ENCODE measurements at regions not wholly inside any gene's neighbourhood (a gene's known extent, or its start where the extent isn't known, plus 50 kb on each side); places are given as distances from the start of the nearest gene placed in this dataset.
"Not testable (repeated sequence)": the region's sequence is repeated elsewhere in the genome, so short reads cannot be mapped to it uniquely, and the experiment has no call there.

DNA sequence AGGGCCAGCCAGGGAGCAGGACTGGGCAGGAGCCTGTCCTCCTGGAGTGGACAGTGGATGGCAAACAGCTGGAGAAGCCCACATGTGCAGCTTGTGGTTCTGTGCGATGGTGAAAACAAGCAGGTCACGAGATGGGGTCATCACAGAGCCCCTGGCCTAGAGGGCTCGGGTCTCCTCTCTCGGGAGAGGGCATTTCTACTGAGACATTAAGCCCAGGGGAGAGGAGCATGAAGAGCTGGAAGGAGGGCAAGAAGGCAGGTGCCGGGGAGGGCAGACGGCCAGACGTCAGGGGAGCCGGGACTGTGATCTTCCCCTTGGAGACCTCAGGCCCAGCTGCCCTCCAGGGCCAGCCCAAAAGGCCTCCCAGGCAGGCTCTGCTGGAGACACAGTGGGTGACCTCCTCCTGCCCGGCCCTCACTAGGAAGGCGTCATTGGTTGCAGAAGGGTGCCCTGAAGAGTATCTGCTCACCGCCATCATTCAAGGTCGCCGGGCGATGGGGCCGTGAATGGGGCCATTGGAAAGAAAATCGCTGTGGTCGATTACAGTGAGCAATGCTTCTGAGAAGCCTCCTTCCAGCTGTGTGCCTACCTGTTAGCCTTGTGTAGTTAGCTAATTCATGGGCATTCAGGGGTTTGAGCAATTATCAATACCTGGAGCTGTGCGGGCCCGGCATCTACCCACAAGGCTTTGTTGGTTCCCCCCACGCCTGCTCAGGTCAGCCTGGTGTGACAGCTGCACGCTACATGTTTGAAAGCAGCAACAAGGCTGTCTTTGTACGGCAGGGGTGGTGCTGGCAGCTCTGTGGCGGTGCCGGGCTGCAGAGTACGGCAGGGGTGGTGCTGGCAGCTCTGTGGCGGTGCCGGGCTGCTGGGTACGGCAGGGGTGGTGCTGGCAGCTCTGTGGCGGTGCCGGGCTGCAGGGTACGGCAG is 72.3 kb upstream of the ACTRT2 start:
- DNase-seq (ENCODE audit: insufficient read length, low spot score) (no peak), FAIRE-seq (no peak)

DNA sequence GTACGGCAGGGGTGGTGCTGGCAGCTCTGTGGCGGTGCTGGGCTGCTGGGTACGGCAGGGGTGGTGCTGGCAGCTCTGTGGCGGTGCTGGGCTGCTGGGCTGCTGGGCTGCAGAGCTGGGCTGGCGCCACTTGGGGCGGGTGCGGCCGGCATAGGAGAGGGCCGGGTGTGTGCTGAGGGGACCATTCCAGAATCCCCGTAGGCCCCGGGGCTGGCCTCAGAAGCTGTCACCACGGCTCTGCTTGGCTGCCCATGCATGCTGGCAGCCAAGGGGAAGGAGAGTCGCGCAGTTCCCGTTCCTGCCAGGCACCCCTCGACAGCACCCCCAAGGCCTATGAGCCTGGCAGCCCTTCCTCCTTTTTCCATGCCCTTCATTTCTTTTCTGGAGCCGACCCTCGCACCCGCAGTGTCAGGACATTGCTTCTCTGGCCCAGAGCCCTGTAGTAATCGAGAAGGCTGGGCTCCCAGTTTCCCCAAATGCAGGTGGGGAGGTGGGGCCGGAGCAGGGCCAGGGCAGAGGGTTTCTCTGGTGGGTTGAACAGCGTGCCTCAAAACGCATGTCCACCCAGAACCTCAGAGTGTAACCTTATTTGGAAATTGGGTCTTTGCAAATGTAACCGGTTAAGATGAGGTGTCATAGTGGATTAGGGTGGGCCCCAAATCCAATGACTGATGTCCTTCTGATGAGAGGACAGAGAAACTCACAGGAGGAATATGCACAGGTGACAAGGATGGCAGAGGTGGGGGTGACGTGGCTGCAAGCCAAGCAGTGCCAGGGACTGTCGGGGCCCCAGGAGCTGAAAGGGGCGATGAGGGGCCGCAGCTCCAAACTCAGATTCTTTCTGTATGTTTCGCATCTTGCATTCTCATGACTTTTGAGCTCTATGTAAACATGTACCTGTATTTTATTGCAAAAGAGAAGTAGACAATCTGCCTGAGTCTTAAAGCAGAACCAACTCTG is 71.0 kb upstream of the ACTRT2 start:
- FAIRE-seq (no peak), DNase-seq (ENCODE audit: insufficient read length, low spot score) (no peak)

DNA sequence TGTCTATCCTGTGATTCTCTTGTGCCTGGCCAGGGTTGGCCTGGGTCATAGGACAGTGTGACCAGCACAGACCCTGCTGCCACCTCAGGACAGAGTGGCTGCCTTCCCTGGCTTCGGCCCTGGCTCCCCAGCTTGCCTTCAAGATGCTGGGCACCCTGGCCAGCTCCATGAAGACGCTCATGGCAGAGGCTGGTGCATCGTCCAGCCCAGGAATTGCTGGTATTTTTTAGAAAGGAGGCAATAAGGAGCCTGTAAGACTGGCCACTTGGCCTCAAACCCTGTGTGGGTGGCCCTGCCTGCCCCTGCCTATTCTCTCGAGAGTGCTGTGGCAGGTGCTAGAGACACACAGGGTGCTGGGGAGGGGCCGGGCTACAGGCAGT is 70.4 kb upstream of the ACTRT2 start:
- FAIRE-seq, result no peak
- DNase-seq (ENCODE audit: insufficient read length, low spot score), result no peak

DNA sequence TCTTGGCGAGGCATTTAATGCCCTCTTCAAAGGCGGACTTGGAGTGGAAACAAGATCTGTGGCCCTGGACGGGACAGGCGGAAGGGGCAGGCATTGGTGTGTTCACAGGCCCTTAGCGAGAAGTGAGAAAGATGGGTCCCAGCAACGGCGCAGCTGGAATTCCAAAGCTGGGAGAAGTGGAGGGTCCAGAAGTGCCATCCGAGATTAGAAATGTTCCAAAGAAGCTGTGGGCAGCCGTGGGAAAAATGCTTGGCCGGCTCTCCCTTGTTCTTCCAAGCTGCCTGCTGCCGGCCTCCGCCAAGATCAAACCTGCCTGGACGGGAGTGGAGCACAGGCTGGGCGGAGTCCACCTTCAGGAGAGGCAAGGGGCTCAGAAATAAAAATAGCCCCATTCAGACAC is 69.4 kb upstream of the ACTRT2 start:
- DNase-seq (ENCODE audit: insufficient read length, low spot score), result no peak
- FAIRE-seq, result no peak

DNA sequence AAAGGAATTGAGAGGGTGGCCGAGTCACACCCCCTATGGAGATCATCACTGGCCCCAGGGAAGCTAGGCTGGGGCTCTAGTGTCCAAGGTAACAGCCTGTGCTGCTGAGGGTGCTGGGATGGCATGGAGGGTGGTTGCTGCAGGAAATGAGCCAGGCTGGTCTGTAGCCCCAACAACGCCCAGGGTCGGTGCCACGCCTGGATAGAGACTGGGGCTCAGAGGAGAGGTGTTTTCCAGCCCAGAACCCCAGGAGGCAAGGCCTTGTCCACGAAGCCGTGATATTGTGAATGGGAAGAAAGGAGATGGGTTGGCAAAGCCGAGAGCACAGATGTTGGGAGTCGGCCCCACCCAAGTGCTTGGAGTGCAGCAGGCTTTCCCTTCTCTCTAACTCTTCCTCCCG is 68.9 kb upstream of the ACTRT2 start:
- FAIRE-seq (no peak), DNase-seq (ENCODE audit: insufficient read length, low spot score) (no peak)

DNA sequence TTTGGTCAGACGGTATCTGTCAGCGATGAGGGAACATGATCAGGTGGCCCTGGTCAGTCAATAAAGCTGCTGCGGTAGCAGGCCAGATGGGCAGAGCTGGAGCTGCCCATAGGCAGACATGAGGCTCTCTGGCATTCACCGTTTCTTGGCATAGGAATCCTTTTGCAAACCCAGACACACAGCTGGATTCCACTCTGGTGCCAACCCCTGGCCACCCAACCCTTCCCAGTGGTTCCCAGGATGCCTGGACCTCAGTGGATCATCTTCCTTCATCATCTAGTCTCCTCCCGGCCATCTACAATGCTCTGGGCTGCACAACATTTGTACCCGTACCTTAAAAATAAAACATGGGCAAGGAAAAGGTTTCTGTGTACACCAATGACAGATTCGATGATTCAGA is 68.3 kb upstream of the ACTRT2 start:
- no peak for FAIRE-seq
- DNase-seq (ENCODE audit: insufficient read length, low spot score), result no peak

DNA sequence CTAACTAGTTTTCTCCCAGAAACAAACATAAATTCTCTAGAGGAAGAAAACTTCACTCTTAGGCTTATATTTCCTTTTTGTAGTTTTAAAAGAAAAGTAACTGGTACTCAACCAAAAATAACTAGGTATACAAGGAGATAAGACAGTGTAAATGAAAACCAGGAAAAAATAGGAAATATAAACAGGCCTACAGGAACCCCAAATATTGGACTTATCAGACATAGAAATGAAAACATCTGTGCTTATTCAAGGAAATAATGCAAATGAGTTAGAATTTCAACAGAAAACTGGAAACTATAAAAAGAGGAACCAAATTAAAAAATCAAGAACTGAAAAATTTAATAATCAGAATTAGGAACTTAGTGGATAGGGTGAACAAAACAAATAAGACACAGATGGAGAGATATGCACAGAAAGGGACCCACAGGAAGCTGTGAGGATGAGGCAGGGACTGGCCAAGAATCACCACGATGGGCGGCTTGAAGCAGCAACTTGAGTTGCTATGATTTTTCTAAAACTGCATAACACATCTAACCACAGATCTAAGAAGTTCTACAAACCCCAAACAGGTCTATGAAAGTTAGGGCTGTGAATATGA is 67.5 kb upstream of the ACTRT2 start:
- DNase-seq (ENCODE audit: insufficient read length, low spot score) (no peak), FAIRE-seq (no peak)

DNA sequence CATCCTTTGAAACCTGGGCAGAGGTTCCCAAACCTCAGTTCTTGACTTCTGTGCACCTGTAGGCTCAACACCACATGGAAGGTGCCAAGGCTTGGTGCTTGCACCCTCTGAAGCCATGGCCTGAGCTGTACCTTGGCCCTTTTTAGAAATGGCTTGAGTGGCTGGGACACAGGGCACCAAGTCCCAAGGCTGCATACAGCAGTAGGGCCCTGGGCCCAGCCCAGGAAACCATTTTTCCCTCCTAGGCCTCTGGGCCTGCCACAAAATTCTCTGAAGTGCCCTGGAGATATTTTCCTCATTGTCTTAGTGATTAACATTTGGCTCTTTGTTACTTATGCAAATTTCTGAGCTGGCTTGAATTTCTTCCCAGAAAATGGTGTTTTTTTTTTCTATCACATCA is 65.6 kb upstream of the ACTRT2 start:
- FAIRE-seq (no peak), DNase-seq (ENCODE audit: insufficient read length, low spot score) (no peak)

DNA sequence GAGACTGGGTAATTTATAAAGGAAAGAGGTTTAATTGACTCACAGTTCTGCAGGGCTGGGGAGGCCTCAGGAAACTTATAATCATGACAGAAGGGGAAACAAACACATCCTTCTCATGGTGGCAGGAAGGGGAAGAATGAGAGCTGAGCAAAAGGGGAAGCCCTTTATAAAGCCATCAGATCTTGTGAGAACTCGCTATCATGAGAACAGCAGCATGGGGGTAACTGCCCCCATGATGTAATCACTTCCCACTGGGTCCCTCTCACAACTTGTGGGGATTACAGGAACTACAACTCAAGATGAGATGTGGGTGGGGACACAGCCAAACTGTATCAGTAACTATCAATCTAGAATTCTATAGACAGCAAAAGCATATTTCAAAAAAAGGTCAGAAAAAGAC is 64.7 kb upstream of the ACTRT2 start:
- DNase-seq (ENCODE audit: insufficient read length, low spot score) (no peak), FAIRE-seq (no peak)

DNA sequence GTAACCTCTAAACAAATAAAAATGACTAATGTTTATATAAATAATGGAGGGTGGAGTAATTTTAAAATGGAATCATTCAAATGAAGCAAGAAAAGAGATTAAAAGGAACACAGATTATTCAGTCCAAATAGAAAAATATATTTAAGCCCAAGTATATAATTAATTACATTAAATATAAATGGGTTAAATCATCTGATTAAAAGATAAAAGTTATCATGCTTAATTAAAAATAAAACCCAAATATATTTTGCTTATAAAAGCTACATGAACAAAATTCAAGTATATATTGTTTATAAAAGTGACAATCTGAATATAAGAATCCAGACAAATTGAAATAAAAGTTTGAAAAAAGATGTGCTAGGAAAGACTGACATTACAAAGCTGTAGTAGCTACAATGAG is 63.9 kb upstream of the ACTRT2 start:
- DNase-seq (ENCODE audit: insufficient read length, low spot score) (no peak), FAIRE-seq (no peak)

DNA sequence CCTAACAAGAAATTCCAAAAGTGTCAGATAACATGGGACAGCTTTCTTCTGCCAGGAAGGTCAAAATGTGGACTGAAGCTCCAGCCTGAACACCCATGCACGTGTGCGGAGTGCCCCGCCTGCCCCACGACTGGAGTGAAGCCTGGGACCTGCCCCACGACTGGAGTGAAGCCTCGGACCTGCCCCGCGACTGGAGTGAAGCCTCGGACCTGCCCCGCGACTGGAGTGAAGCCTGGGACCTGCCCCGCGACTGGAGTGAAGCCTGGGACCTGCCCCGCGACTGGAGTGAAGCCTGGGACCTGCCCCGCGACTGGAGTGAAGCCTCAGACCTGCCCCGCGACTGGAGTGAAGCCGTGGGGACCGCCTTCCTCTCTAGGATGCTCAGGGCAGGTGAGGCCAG is 61.4 kb upstream of the ACTRT2 start:
- not testable (repeated sequence) for FAIRE-seq

DNA sequence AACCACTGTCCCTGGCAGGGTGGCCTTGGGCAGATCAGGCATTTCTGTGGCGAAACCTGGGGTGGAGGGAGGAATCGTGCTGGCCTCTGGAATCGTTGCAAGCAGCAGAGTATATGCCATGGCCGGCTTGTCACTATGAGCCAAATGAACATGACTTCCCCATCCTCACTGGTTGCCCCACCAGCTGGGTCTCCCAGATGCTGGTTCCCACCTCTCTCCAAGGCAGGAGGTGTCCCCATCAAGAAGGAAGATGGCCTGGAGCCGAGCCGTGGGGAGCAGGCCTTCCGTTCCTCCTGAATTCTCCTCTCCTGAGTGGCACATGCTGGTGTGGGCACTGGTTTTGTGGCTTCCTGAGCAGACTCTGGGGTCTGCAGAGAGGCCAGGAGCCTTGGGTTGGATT is 60.2 kb upstream of the ACTRT2 start:
- FAIRE-seq (no peak), DNase-seq (ENCODE audit: insufficient read length, low spot score) (no peak)

More for the DNA sequence above, 61.4 kb upstream of the ACTRT2 start:
- DNase-seq (ENCODE audit: insufficient read length, low spot score), result not testable (repeated sequence)

DNA sequence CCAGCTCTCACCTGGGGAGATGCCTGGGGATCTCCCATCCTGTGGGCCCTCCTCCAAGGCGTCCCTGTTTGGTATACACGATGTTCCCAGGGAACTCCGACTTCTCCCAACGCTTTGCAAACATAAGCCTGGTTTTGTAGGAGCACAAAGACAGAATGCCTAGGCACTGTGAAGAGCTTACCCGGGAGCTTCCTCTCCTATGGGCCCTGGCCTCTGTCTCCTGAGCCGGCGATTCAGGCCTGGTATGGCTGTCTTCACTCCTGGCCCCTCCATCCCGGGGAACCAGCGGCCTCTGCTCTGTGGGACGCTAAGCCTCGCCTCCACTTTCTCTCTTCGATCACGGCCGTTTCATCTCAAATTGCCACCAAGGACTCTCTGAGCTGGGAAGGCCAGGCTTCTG is 59.6 kb upstream of the ACTRT2 start:
- no peak for DNase-seq (ENCODE audit: insufficient read length, low spot score)
- no peak for FAIRE-seq

DNA sequence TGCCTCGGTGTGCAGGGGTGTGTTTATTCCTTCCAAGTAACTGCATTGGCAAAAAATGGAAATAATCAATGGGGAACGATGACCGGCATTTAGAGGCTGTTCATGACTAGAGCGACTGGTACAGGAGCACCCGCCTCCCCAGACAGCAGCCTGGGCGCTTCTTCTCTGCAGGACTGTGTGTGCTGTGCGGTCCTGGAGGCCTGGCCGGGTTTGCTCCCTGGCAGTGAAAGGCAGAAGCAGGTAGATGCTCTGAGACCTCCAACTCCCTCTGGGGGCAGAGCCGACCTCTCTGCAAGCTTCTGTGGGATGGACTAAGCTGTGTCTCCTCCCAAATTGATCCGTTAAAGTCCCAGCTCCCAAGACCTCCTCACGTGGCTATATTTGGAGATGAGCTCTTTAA is 59.2 kb upstream of the ACTRT2 start:
- DNase-seq (ENCODE audit: insufficient read length, low spot score) (no peak), FAIRE-seq (no peak)

DNA sequence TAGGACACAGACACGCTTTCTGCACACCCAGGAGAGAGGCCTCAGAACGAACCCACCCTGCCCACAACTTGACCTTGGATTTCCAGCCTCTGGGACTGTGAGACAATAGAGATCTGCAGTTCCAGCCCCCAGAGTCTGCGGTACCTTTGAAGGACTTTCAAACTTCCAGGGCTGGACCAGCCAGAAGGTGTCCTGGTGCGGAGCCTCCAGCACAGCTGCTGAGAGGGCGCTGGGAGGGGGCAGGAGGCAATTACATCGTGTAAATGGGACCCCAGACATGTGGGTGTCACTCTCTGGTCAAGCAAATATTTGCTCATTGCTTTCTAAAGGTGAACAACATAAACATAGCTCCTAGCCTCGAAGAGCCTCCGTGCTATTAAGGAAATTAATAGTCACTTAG is 58.7 kb upstream of the ACTRT2 start:
- no peak for DNase-seq (ENCODE audit: insufficient read length, low spot score)
- no peak for FAIRE-seq

DNA sequence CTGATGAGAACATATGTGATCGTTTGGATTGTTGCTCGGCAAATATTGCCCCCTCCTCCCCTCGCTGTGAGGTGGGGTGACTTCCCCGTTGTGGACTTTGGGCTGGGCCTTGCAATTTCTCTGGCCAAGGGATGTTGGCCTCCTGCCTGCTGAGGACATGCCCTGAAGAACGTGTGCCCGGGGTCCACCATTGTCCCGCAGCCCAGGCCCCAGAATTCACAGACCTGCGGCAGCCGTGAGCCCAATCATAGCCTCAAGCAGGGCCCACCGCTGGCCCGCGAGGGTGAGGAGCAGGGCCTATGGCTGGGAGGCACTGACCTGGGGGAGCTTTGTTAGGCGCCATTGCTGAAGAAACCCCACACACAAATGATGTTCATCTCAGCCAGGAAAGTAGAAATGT is 58.3 kb upstream of the ACTRT2 start:
- no peak for DNase-seq (ENCODE audit: insufficient read length, low spot score)
- FAIRE-seq, result no peak

DNA sequence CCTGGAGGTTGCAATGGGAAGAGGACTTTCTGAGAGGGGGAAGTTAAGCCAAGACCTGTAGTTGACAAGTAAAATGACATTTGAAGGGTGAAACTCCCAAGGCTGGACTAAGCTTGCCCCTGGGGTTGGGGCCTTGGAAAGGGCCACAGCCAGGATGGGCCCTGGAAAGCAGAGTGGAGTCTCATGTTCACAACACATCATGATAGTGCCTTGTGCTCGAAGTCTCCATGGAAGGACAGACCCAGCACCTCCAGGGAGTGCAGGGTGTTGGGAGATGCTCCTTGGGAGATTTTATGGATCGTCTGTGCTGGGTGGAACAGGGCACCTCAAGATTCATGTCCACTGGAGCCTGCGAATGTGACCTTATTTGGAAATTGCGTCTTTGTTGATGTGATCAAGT is 55.6 kb upstream of the ACTRT2 start:
- DNase-seq (ENCODE audit: insufficient read length, low spot score) (no peak), FAIRE-seq (no peak)

DNA sequence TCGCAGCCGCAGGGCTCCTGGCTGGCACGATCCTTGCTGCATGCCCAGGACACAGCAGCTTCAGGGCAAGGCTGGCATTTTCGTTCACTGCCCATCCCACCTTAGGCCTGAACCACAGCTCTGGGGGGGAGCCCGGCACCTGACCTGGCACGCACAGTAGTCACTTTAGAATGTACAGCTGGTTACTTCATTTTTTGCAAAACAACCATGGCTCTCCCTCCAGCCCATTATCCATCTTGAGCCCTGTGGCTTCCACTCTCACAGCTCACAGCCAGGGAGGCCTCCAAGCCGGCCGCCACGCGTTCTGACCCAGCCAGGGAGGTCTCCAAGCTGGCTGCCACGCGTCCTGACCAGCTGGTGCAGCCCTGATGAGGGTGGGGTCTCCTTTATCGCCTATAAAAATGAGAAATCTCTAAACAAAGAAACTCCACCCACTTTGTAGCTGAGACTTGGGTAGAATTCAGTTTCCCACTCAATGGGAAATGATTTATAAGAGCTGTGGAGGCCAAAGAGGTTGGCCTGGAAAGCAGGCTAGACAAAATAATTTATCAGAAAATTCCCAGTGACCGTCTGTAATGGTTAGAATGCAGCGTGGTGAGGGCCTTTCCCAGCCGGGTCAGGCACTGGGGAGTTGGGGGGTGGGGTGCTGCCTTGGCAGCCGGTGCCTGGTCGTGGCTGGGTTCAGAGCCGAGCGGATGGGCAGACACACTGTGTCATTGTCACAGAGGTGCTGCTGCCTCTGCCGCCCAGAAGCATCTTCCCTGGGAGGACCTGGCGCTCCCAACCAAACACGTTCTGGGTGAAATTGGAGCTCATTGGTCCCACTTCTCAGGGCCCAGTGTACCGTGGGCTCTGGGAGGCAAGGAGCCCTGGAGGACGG is 54.6 kb upstream of the ACTRT2 start:
- DNase-seq (ENCODE audit: insufficient read length, low spot score) (no peak), FAIRE-seq (no peak)

DNA sequence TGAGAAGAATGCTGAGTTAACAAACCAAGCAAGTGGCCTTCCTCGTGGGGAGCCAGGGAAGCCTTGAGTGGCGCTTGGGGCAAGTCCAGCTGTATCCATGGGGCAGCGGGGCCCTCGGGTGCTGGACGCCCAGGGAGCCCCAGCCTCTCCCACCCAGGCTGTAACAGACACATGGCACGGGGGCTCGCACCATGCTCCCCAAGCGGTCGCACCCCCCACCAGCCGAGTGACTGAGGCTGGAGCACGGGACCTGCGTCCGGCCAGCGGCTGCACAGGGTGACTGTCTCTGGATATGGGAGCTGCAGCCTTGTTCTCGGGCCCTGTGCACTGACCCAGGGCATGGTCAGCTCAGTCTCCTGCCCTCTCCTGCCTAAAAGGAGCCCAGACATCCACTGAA is 53.9 kb upstream of the ACTRT2 start:
- FAIRE-seq, result no peak
- DNase-seq (ENCODE audit: insufficient read length, low spot score), result no peak

DNA sequence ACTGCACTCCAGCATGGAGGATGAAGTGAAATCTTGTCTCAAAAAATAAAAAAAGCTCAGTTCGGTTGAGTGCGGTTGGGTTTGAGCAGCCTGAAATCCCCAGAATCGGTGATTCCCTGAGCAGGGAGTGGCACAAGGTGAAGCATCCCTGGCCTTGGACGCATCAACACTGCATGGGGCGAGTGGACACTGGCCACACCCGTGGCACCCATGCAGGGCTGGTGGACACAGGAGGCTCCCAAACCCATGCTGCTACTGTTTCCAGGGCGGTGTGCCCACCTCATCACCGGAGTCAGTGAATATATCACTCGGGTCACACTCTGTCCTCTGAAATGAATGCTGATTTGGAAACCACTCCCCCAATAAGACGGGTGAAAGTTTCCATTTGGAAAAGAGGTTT is 53.4 kb upstream of the ACTRT2 start:
- DNase-seq (ENCODE audit: insufficient read length, low spot score) (no peak), FAIRE-seq (no peak)
